ENCODE measurements at regions not wholly inside any gene's neighbourhood (a gene's known extent, or its start where the extent isn't known, plus 50 kb on each side); places are given as distances from the start of the nearest gene placed in this dataset.

- DNase-seq (ENCODE audit: low read depth), result no peak
- no peak overlapping the region for H3K4me3 ChIP-seq (ENCODE audit: low read depth, low read length)
- TF ChIP-seq CTCF (IDR thresholded peaks at IDR 0.05; ENCODE audit: low read depth, low read length, missing control alignments), result no peak
Observed at GRCh38 chr3:82505079-82505756, 743.8 kb upstream of the GBE1 start.

GRCh38 chr3:82498186-82498585 lies 736.7 kb upstream of the GBE1 start:
- H3K4me3 ChIP-seq (ENCODE audit: low read depth, low read length), result no peak overlapping the region
- no peak for TF ChIP-seq CTCF (IDR thresholded peaks at IDR 0.05; ENCODE audit: low read depth, low read length, missing control alignments)

GRCh38 chr3:82496890-82497560 lies 735.6 kb upstream of the GBE1 start:
- H3K4me3 ChIP-seq (ENCODE audit: low read depth, low read length), result no peak overlapping the region
- no peak for DNase-seq (ENCODE audit: low read depth)
- no peak for TF ChIP-seq CTCF (IDR thresholded peaks at IDR 0.05; ENCODE audit: low read depth, low read length, missing control alignments)

More at GRCh38 chr3:82498186-82498585, 736.7 kb upstream of the GBE1 start:
- no peak for DNase-seq (ENCODE audit: low read depth)

GRCh38 chr3:82495655-82496054 lies 734.2 kb upstream of the GBE1 start:
- DNase-seq (ENCODE audit: low read depth), result no peak
- H3K4me3 ChIP-seq (ENCODE audit: low read depth, low read length), result no peak overlapping the region
- TF ChIP-seq CTCF (IDR thresholded peaks at IDR 0.05; ENCODE audit: low read depth, low read length, missing control alignments), result no peak

GRCh38 chr3:82494977-82495489 lies 733.6 kb upstream of the GBE1 start:
- TF ChIP-seq CTCF (IDR thresholded peaks at IDR 0.05; ENCODE audit: low read depth, low read length, missing control alignments), result no peak
- no peak for DNase-seq (ENCODE audit: low read depth)

GRCh38 chr3:82493858-82494257 lies 732.4 kb upstream of the GBE1 start:
- TF ChIP-seq CTCF (IDR thresholded peaks at IDR 0.05; ENCODE audit: low read depth, low read length, missing control alignments), result no peak
- DNase-seq (ENCODE audit: low read depth), result no peak
- no peak overlapping the region for H3K4me3 ChIP-seq (ENCODE audit: low read depth, low read length)

More at GRCh38 chr3:82494977-82495489, 733.6 kb upstream of the GBE1 start:
- H3K4me3 ChIP-seq (ENCODE audit: low read depth, low read length), result no peak overlapping the region

Measured in GM12864 (cell line).